Stomach (tissue), 8 donors: ENCODE measurements at regions not wholly inside any gene's neighbourhood (a gene's known extent, or its start where the extent isn't known, plus 50 kb on each side); places are given as distances from the start of the nearest gene placed in this dataset.

Experiments
- DNase-seq, 2 donors: peaks; one replicate each; pipeline versions ENCODE4 v3.0.0 to v3.0.0-alpha.2; 2013 to 2019
- H3K27ac ChIP-seq, 5 donors: fragments of 200-600 bp in 4 of 5; sonication (generic) in 4 of 5; one replicate each; pipeline ENCODE4 v1.5.1; 2013 to 2019; ENCODE audit warnings: mild to moderate bottlenecking in 1 of 5, moderate library complexity in 1 of 5
- H3K27me3 ChIP-seq, 3 donors: fragments of 200-600 bp; sonication (generic); one replicate each; pipeline ENCODE4 v1.5.1; 2017 to 2019; ENCODE audit warnings: mixed run types in 1 of 3
- H3K36me3 ChIP-seq, 4 donors: fragments of 200-600 bp; sonication (generic); 1 replicate in 3 of 4; 2 replicates in 1 of 4; pipeline ENCODE4 v1.5.1; 2016 to 2019
- H3K4me1 ChIP-seq, 4 donors: fragments of 200-600 bp; sonication (generic); one replicate each; pipeline ENCODE4 v1.5.1; 2016 to 2019
- H3K4me3 ChIP-seq, 4 donors: fragments of 200-600 bp; sonication (generic) in 3 of 4; one replicate each; pipeline ENCODE4 v1.5.1; 2016 to 2019; ENCODE audit warnings: mild to moderate bottlenecking in 1 of 4
- H3K9me3 ChIP-seq, 4 donors: fragments of 200-600 bp; sonication (generic); one replicate each; pipeline ENCODE4 v1.5.1; 2016 to 2019
- EP300 ChIP-seq: sonication (generic); formaldehyde crosslinking; IDR thresholded peaks from one replicate; pipeline ENCODE4 v1.6.1; 2017; ENCODE audit warnings: antibody characterized with exemption
- POLR2A ChIP-seq, 4 donors: fragments of 450-650 bp; IDR thresholded peaks; one replicate each; pipeline ENCODE4 v1.6.1; 2016; ENCODE audit warnings: antibody characterized with exemption in 4 of 4, control low read depth in 2 of 4, mild to moderate bottlenecking in 1 of 4, moderate library complexity in 1 of 4
- POLR2AphosphoS5 ChIP-seq, 3 donors: sonication (generic); formaldehyde crosslinking; IDR thresholded peaks; one replicate each; pipeline ENCODE4 v1.6.1; 2016; ENCODE audit warnings: antibody characterized with exemption in 3 of 3
- WGBS, 5 donors: extraction: QIAGEN DNeasy Blood & Tissue Kit in 3 of 5; methylation state at CpG; one replicate each; pipeline versions ENCODE4 v1.1.5 to v1.1.7; 2013 to 2018; 5-methylcytosine and 5-hydroxymethylcytosine counted together
- intact Hi-C: fragments of 100-400 bp; cut with DNase I; formaldehyde crosslinking; loops from one replicate; pipeline ENCODE4 v1.15.1; 2023; ENCODE audit warnings: low total_unique reads
- TF ChIP-seq, protein P1 (sequence below), 7 experiments: fragments of 450-650 bp in 4 of 7; fragments of 200-600 bp in 3 of 7; sonication (generic) in 3 of 7; IDR thresholded peaks; one replicate each; pipeline ENCODE4 v1.5.1; 2016 to 2019; ENCODE audit warnings: antibody characterized with exemption in 7 of 7, control low read depth in 2 of 7, mild to moderate bottlenecking in 1 of 7
- donor health status: healthy with polysubstance abuse.
- donor health status: Bipolar disorder and iron deficiency.
- donor health status: healthy.

DNA sequence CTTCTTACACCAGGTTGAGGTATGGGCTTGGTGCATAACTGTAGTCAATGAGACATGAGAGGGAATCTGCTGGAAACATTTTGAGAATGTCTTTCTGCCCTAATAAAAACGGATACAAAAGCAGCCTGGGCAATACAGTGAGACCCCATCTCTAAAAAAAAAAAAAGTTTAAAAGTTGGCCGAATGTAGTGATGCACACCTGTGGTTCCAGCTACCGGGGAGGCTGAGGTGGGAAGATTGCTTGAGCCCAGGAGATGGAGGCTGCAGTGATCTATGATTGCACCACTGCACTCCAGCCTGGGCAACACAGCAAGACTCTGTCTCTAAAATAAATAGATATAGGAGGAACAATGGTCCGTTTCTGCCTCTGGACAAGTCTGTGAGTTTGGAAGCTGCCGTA, 81.5 kb upstream of the FAM171A1 start:
- no peaks in the 10 kb centered on the region for H3K36me3 ChIP-seq
- 75 to 86% (median 82%) methylated on average over 5 of the region's 5 CpGs for WGBS, 5 donors
- intact Hi-C loops = no loop called here
- DNase-seq = no peak
- H3K4me1 ChIP-seq = no peaks in the 10 kb centered on the region
- no peak overlapping the region for H3K4me3 ChIP-seq
- peaks cover 0 to 9% (median 3%) of the 10 kb centered on the region in 4 donors for H3K9me3 ChIP-seq
- no peak overlapping the region for H3K27ac ChIP-seq
- TF ChIP-seq POLR2A (IDR thresholded peaks at IDR 0.05) (no peak), POLR2AphosphoS5 (IDR thresholded peaks at IDR 0.05) (no peak)
- TF ChIP-seq, protein P1, sequence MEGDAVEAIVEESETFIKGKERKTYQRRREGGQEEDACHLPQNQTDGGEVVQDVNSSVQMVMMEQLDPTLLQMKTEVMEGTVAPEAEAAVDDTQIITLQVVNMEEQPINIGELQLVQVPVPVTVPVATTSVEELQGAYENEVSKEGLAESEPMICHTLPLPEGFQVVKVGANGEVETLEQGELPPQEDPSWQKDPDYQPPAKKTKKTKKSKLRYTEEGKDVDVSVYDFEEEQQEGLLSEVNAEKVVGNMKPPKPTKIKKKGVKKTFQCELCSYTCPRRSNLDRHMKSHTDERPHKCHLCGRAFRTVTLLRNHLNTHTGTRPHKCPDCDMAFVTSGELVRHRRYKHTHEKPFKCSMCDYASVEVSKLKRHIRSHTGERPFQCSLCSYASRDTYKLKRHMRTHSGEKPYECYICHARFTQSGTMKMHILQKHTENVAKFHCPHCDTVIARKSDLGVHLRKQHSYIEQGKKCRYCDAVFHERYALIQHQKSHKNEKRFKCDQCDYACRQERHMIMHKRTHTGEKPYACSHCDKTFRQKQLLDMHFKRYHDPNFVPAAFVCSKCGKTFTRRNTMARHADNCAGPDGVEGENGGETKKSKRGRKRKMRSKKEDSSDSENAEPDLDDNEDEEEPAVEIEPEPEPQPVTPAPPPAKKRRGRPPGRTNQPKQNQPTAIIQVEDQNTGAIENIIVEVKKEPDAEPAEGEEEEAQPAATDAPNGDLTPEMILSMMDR (IDR thresholded peaks at IDR 0.05) = no peak
- peaks cover 0 to 21% (median 3%) of the 10 kb centered on the region in 3 donors for H3K27me3 ChIP-seq

DNA sequence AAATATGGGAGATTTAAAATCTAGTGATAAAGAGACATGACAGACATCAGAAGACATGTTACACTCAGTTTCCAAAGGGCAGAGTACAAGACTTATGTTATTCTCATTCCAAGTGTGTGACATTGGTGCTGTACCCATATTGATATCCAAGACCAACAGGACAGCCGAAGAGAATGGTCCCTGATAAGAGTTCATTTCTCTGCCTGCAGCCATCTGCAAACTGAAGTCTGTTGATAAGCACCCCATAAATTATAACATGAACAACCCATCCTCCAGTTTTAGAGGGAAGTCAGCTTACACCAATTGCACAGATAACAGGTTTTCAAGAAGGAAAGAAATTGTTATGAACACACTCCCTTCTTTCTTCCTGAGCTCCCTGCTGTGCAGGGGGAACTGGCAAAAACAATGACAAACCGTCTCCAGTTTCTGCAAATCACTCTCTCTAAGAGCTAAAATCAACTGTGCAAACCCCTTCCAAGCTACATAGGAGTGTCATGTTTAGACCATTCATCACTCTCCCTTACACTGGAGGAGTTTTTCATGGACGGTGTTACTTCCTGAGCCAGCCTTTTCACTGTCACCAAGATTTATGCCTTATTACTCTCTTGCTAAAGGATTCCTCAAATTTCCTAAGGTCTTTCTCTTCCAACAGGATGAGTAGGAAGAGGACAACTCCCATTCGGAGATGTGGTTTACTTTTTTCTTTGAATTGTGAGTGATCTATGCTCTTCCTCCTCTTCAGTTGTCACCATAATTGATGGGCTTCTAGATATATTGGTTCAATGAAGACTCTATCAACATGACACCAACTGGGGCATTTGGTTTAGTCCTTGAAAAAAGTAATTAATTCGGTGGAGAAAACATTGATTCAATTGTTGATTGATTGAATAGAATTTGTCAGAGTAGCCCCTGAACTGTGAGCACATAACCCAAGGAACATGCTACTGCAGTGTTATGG, 80.3 kb upstream of the FAM171A1 start:
- Histone ChIP-seq H3K4me1 (no peaks in the 10 kb centered on the region), H3K27ac (no peak overlapping the region), H3K36me3 (no peaks in the 10 kb centered on the region), H3K27me3 (peaks cover 0 to 21% (median 3%) of the 10 kb centered on the region in 3 donors), H3K9me3 (no peaks in the 10 kb centered on the region), H3K4me3 (no peak overlapping the region)
- TF ChIP-seq POLR2A (IDR thresholded peaks at IDR 0.05) = no peak
- TF ChIP-seq POLR2AphosphoS5 (IDR thresholded peaks at IDR 0.05) = no peak
- TF ChIP-seq, protein P1 (IDR thresholded peaks at IDR 0.05) = no peak
- no peak for TF ChIP-seq EP300
- 30 to 42% (median 32%) methylated on average over 5 of the region's 5 CpGs for WGBS, 5 donors
- peak in 1 of 2 donors; percentile 15 for DNase-seq
- intact Hi-C loops = no loop called here

DNA sequence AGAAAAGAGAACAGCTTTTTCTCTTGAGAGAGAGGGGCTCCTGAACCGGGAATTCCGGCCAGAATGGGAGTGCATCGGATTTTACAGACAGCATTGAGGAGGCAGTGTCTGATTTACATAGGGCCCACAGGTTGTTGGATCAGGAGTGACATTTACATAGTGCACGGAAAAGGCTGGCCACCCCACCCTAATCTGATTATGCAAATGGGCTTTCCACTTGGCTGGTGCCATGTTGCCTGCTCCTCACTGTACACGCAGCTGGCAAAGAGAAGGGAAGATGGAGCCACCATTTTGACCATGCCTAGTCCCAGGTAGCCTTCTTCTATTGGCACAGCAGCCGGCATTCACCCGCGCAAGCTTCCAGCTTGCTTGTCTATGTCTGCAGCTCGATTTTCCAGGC, 77.5 kb upstream of the FAM171A1 start:
- TF ChIP-seq POLR2A (IDR thresholded peaks at IDR 0.05) = no peak
- TF ChIP-seq EP300 = no peak
- no peak for TF ChIP-seq POLR2AphosphoS5 (IDR thresholded peaks at IDR 0.05)
- TF ChIP-seq, protein P1 (IDR thresholded peaks at IDR 0.05) = no peak
- no peak for DNase-seq
- Histone ChIP-seq H3K27ac (no peak overlapping the region), H3K27me3 (peaks cover 0 to 14% (median 0%) of the 10 kb centered on the region in 3 donors), H3K4me1 (no peaks in the 10 kb centered on the region), H3K4me3 (no peak overlapping the region), H3K36me3 (no peaks in the 10 kb centered on the region), H3K9me3 (no peaks in the 10 kb centered on the region)
- 81 to 92% (median 86%) methylated on average over 9 of the region's 9 CpGs for WGBS, 5 donors
- intact Hi-C loops = no loop called here

DNA sequence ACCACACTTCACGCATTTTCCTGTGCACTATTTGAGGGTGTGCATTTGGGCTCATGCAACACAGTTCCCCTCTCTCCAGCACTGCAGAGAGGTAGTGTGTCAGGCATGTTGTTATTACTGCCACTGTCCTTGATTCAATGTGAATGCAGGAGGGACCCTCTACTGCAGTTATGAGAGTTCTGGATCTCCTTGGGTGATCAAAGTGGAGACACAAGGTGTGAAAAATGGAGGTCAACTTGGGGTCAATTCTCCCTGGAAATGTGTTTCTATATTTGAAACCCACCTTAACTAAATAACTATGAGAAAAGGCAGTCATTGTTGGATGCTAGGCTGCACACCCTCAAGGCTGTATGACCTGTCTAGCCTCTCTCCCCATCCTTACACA, 73.9 kb upstream of the FAM171A1 start:
- intact Hi-C loops = no loop called here
- DNase-seq = no peak
- H3K4me3 ChIP-seq = no peak overlapping the region
- 74 to 92% (median 83%) methylated on average over 1 of the region's 1 CpG for WGBS, 5 donors
- TF ChIP-seq, protein P1 (IDR thresholded peaks at IDR 0.05) = no peak
- TF ChIP-seq POLR2AphosphoS5 (IDR thresholded peaks at IDR 0.05) (no peak), POLR2A (IDR thresholded peaks at IDR 0.05) (no peak), EP300 (no peak)
- H3K27me3 ChIP-seq = peaks cover 0 to 8% (median 0%) of the 10 kb centered on the region in 3 donors
- peaks cover 0 to 2% (median 1%) of the 10 kb centered on the region in 4 donors for H3K4me1 ChIP-seq
- H3K9me3 ChIP-seq = no peaks in the 10 kb centered on the region
- no peak overlapping the region for H3K27ac ChIP-seq
- no peaks in the 10 kb centered on the region for H3K36me3 ChIP-seq
